Activated T-cell treated with anti-CD3 and anti-CD28 coated beads, Interleukin-2, amount 50 U/mL, for 24 hours (primary cell): ENCODE measurements at regions not wholly inside any gene's neighbourhood (a gene's known extent, or its start where the extent isn't known, plus 50 kb on each side); places are given as distances from the start of the nearest gene placed in this dataset.

ENCODE experiments used
- DNase-seq: peaks from one replicate; pipeline ENCODE4 v3.0.0-alpha.2; 2020
- H3K27ac Mint-ChIP-seq: 2 replicates; pipeline ENCODE4 v1.8.0; 2020; ENCODE audit warnings: mild to moderate bottlenecking, mixed read lengths
- H3K27me3 Mint-ChIP-seq: 2 replicates; pipeline ENCODE4 v1.8.0; 2020; ENCODE audit warnings: mixed read lengths
- H3K36me3 Mint-ChIP-seq: 2 replicates; pipeline ENCODE4 v1.8.0; 2020; ENCODE audit warnings: low read depth, mixed read lengths
- H3K4me1 Mint-ChIP-seq: 2 replicates; pipeline ENCODE4 v1.8.0; 2020; ENCODE audit warnings: low read depth, mixed read lengths
- H3K4me3 Mint-ChIP-seq: 2 replicates; pipeline ENCODE4 v1.8.0; 2020; ENCODE audit warnings: mild to moderate bottlenecking, moderate library complexity, mixed read lengths
- H3K9me3 Mint-ChIP-seq: 2 replicates; pipeline ENCODE4 v1.8.0; 2020; ENCODE audit warnings: mixed read lengths

DNA sequence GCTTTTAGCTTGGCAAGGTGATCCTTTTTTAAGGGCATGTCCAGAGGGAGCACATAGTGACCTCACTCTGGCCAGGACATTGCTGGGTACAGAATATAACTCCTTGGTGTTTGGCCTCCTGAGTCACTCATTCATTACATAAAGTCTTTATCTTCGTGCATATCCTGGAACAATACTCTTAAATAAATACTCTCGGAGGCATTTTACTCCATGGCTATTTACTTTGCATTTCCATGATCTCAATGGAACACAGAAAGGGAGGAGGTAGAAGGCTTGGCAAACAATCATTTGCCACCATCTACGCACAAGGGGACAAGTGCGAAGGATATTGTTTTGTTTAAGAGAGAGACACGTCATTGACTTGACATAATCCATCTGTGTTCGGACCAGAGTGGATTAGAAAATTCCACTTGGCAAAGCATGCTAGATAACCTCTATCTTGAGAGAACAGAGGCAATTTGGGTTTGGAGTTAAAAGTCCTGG lies 210.0 kb downstream of the IRS2 start:
- no peak for DNase-seq
- Mint-ChIP-seq H3K36me3 (no peaks in the 10 kb centered on the region), H3K27ac (no peak overlapping the region), H3K9me3 (no peaks in the 10 kb centered on the region), H3K4me1 (no peaks in the 10 kb centered on the region), H3K4me3 (no peak overlapping the region), H3K27me3 (no peaks in the 10 kb centered on the region)

DNA sequence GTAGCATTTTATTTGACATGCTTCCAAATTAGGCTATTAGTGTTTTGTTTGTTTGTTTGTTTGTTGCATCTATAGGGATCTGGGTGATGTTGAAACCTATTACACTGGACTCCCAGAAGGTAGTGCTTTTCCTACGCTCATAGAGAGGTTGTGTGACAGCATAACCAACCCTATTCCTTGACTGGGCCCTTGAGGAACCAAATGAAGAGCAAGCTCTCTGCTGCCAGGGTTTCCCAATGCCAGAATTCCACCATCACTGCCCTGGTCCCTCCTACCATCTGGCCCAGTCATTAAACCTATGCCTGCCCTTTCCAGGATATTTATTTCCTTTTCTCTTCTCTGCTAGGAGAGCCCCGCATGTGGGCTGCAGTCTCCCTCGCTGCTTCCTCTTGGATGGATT lies 210.6 kb downstream of the IRS2 start:
- Mint-ChIP-seq H3K27ac (no peak overlapping the region), H3K4me1 (peaks cover 2% of the 10 kb centered on the region), H3K9me3 (no peaks in the 10 kb centered on the region), H3K4me3 (no peak overlapping the region), H3K36me3 (no peaks in the 10 kb centered on the region), H3K27me3 (no peaks in the 10 kb centered on the region)
- DNase-seq, result no peak

DNA sequence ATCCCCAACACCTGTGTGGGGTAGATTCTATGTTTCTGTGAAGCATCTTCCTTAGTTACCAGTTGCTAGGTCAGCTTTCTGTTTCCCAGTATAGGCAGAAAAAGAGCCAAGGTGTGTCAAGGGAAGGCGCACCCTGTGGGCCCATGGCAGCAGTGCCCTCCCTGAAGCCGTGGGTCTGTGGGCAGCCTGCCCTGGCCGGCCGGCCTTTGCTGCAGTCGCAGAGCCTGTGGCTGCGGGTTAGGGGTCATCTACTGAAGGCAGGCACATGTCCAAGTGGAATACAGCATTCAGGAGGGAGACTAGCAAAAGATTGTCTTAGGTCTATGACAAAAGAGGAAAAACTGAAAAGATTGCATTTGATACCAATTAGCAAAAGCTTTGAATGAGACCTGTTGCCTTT lies 214.0 kb downstream of the IRS2 start:
- H3K36me3 Mint-ChIP-seq, result no peaks in the 10 kb centered on the region
- no peaks in the 10 kb centered on the region for H3K9me3 Mint-ChIP-seq
- no peaks in the 10 kb centered on the region for H3K27me3 Mint-ChIP-seq
- no peak overlapping the region for H3K4me3 Mint-ChIP-seq
- no peak for DNase-seq
- H3K4me1 Mint-ChIP-seq, result peaks cover 14% of the 10 kb centered on the region
- H3K27ac Mint-ChIP-seq, result no peak overlapping the region

DNA sequence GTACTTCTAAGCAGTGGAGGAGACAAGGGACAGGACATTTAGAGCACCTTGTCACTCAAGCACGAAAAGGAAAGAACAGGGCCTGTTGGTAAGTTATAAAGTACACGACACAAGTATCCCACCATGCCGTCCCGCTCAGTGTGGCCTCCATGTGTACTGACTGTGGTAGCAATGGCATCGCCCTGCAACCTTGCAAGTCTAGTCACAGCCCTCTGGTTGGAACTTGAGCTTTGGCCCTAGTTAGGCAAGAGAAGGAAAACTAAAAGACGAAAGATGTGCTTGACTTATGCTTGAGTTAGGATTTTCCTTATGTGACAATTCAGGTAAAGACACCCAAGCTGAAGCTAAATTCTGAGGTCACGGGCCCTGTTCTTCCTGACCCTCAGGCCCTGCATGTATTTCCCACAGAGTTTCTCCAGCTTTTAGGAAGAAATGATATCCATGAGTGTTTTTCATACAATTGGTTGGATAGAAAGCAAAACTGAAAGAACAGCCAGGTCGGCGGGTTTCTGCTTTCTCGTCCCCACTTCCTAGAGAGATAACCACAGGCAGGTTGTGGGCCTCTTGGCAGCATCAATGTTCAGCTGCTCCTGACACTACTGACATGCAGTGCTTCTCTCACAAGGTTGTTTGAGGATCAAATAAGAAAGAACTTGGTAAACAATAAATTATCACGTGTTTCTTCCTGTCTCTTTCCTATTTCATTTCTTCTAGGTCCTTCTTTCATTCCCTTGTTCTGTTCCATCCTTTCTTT lies 216.2 kb downstream of the IRS2 start:
- H3K27me3 Mint-ChIP-seq, result no peaks in the 10 kb centered on the region
- no peaks in the 10 kb centered on the region for H3K36me3 Mint-ChIP-seq
- peak overlapping the region; percentile 9 for H3K4me3 Mint-ChIP-seq
- peaks cover 14% of the 10 kb centered on the region for H3K4me1 Mint-ChIP-seq
- peak overlapping the region; percentile 35 for H3K27ac Mint-ChIP-seq
- peak; percentile 37 for DNase-seq
- no peaks in the 10 kb centered on the region for H3K9me3 Mint-ChIP-seq

DNA sequence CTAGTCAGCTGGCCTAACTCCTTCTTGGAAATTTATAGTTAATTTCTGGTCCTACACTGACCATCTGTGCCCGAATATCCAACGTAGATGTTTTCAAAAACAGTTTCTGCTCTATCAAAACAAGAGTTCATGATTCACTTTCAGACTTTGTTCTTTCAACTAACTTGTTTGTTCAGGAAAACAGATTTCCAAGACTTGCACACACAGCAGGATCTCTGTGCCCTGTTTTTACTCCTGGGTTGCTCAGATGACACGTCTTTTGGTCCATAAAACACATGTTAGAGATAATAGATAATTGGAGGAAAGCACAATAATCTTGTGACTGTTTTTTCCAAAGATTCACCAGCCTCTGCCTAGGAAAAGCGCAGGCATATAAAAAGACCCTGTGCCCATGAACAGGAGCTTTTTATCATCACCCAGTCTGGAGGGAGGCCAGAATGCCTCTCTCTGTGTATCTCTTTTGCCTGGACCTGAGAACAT lies 218.0 kb downstream of the IRS2 start:
- no peaks in the 10 kb centered on the region for H3K36me3 Mint-ChIP-seq
- H3K4me3 Mint-ChIP-seq, result no peak overlapping the region
- peaks cover 14% of the 10 kb centered on the region for H3K4me1 Mint-ChIP-seq
- no peak for DNase-seq
- H3K27ac Mint-ChIP-seq, result no peak overlapping the region
- H3K27me3 Mint-ChIP-seq, result no peaks in the 10 kb centered on the region
- H3K9me3 Mint-ChIP-seq, result no peaks in the 10 kb centered on the region

DNA sequence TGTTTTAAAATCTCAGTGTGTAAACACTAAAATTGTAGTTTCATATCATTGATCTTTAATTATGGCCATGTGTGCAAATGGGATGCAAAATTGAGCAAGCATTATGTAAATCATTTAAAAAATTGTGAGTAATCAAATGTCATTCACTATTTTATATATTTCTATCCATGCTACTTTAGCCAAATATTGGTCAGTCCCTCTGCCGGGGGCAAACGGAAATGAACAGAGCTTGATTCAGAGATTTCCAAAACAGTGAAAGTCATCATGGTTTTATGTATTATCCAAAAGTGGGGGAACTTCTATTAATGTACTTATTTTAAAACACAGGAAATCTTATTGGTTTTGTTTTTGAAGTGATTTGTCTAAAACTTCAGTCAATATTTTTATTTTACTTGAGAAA lies 219.1 kb downstream of the IRS2 start:
- no peak overlapping the region for H3K27ac Mint-ChIP-seq
- H3K36me3 Mint-ChIP-seq, result no peaks in the 10 kb centered on the region
- no peak for DNase-seq

DNA sequence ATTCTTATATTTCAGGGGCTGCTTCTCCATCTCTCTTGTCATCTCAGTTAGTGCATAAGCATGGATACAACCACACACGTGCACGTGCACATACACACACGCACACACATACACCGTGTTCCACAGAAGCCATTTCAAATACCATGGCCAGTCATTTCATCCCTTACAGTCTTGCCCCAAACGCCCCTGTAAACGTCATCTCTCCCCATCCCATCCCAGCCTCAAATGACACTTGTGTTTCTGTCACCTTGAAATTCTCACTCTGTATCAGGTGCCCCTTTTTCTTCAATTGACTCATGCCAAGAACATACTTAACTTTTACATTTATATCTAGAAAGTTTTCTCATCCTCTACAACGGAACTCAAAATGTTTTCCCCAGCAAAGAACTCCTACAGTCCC lies 220.5 kb downstream of the IRS2 start:
- Mint-ChIP-seq H3K27ac (no peak overlapping the region), H3K36me3 (no peaks in the 10 kb centered on the region), H3K27me3 (no peaks in the 10 kb centered on the region), H3K9me3 (peaks cover 2% of the 10 kb centered on the region), H3K4me3 (no peak overlapping the region), H3K4me1 (peaks cover 12% of the 10 kb centered on the region)
- no peak for DNase-seq

More for the DNA sequence above, 219.1 kb downstream of the IRS2 start:
- H3K9me3 Mint-ChIP-seq, result no peaks in the 10 kb centered on the region
- H3K4me3 Mint-ChIP-seq, result no peak overlapping the region
- no peaks in the 10 kb centered on the region for H3K27me3 Mint-ChIP-seq
- H3K4me1 Mint-ChIP-seq, result peaks cover 14% of the 10 kb centered on the region

DNA sequence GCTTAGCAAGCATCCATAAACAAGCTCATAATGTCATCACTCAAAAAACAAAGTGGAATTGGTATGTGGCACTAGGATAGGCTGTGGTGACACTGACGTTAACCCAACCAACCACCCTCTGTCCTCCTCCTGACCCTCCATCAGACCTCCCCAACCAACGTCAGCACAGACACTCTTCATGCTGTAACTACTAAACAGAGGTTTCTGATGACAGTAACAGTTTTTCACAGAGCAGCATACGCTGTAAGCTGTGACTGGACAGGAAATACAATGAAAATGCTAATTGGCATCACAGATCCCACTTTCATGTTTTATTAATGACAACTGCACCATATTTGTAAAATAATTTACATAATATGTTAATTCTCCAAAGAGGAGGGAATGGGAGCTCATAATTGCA lies 238.0 kb downstream of the IRS2 start:
- H3K9me3 Mint-ChIP-seq, result no peaks in the 10 kb centered on the region
- peaks cover 5% of the 10 kb centered on the region for H3K27me3 Mint-ChIP-seq
- H3K36me3 Mint-ChIP-seq, result no peaks in the 10 kb centered on the region
- peaks cover 4% of the 10 kb centered on the region for H3K4me1 Mint-ChIP-seq
- no peak overlapping the region for H3K27ac Mint-ChIP-seq
- no peak overlapping the region for H3K4me3 Mint-ChIP-seq
- DNase-seq, result no peak

DNA sequence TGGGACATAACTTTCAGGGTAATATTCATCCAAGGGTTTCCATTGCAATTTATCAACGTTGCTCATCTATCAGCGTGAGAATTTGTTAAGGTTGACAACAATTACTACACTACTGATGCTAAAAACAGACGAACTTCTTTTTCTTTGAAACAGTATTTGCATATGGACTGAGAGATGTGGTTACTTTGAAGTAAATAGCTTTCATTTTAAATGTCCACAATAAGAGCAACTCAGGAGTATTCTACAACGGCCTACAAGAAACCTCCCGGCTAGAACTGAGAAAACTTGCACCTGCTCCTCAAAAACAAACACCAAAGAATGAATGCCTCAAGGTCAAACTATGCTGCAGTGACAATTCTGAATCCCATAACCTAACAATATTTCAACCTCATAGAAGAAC lies 238.4 kb downstream of the IRS2 start:
- no peak for DNase-seq
- Mint-ChIP-seq H3K4me3 (no peak overlapping the region), H3K36me3 (no peaks in the 10 kb centered on the region), H3K9me3 (no peaks in the 10 kb centered on the region), H3K27ac (no peak overlapping the region), H3K27me3 (peaks cover 5% of the 10 kb centered on the region), H3K4me1 (peaks cover 4% of the 10 kb centered on the region)

DNA sequence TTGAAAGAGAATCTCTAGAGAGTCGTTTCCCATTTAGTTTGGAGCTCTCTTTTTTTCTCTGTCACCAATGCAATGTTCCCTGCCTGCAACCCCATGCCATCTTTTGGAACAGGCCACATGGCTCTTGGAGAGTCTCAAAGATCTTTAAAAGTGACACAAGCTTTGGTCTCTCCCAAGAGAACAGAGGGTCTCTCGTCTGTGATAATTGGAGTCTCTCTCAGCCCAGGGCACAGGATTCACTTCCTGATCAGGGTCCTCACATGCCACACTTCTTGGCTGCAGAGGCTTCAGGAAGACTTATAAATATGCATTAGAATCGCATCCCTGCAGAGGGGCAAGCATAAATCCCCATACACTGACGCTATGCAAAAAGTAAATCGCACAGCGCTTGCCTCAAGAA lies 240.5 kb downstream of the IRS2 start:
- Mint-ChIP-seq H3K27me3 (peaks cover 5% of the 10 kb centered on the region), H3K4me1 (peaks cover 4% of the 10 kb centered on the region), H3K9me3 (no peaks in the 10 kb centered on the region), H3K4me3 (no peak overlapping the region), H3K36me3 (no peaks in the 10 kb centered on the region), H3K27ac (no peak overlapping the region)
- DNase-seq, result no peak

DNA sequence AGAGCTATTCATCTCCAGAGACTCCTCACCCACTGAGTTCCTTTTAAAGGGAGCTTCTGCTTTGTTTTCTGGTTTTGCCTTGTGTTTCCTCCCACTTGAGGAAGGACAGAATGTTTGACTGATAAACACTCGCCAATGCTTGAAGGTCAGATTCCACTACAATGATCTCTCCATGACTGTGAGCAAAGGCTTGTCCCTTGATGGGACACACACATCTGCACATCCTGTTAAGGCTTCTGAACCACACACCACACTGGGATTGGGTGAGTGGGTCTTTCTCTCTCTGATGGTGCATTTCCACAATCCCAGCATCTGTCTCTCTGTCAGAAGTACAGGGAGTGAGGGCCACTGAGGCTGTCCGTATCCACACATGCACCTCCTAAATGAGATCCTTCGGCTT lies 245.3 kb downstream of the IRS2 start:
- H3K27me3 Mint-ChIP-seq, result peaks cover 17% of the 10 kb centered on the region
- H3K36me3 Mint-ChIP-seq, result no peaks in the 10 kb centered on the region

DNA sequence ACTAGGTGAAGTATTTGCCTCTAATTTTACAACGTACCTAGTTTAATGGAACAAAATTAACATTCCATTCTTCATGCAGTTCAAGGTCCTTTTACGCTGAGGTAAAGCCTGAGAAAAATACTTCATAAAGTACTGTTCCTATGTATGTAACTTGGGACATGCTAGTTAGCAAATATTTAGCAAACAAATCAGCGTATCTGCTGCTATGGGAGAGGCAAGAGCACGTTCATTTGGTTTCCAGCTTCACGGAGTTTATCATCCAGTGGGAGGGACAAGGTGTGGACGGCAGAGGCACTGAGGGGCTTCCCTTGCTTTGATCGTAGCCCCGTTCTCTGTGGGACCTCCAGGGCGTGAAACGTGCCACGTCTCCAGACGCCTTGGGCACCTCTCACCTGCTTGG lies 248.8 kb downstream of the IRS2 start:
- Mint-ChIP-seq H3K27ac (no peak overlapping the region), H3K4me1 (no peaks in the 10 kb centered on the region), H3K9me3 (no peaks in the 10 kb centered on the region), H3K27me3 (peaks cover 20% of the 10 kb centered on the region), H3K36me3 (no peaks in the 10 kb centered on the region), H3K4me3 (no peak overlapping the region)
- DNase-seq, result no peak

More for the DNA sequence above, 245.3 kb downstream of the IRS2 start:
- Mint-ChIP-seq H3K4me3 (no peak overlapping the region), H3K4me1 (peaks cover 4% of the 10 kb centered on the region), H3K27ac (no peak overlapping the region), H3K9me3 (no peaks in the 10 kb centered on the region)
- DNase-seq, result no peak

DNA sequence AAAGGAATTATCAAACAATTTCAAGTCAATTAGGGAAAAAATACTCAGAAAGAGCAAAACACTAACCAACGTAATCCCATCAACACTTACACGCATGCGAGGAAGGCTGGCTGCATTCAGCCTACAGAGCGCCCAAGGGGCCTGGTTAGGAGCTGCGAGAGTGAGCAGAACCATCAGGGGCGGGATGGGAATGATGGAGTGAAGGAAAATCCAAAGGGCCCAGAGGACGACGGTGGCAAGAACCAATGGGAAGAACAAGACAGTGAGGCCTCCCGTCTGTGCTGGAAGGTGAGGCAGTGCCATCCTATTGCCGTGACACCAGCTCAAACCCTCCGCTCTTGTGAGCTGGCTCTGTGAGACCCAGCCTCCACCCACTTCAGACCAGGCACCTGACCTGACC lies 253.0 kb downstream of the IRS2 start:
- Mint-ChIP-seq H3K36me3 (no peaks in the 10 kb centered on the region), H3K27me3 (peaks cover 14% of the 10 kb centered on the region), H3K4me3 (no peak overlapping the region), H3K27ac (no peak overlapping the region), H3K9me3 (no peaks in the 10 kb centered on the region), H3K4me1 (no peaks in the 10 kb centered on the region)
- DNase-seq, result no peak

DNA sequence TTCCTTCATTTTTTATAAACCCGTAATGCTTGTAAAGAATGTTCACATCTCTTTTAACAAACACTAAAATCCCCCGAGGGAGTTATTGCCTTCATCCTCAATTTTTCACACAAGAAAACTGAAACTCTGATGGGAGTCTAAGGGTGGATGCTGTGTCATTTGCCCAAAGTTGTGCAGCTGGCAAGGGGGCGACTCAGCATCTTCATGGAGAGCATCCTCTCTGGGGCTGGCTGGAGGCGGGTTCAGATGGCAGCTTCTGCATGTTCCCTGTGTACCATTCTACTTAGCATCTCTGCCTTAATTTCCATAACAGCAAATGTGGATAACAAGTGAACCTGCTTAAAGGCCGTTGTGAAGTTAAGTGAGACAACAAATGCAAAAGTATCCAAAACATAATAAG lies 256.4 kb downstream of the IRS2 start:
- no peak overlapping the region for H3K4me3 Mint-ChIP-seq
- no peaks in the 10 kb centered on the region for H3K36me3 Mint-ChIP-seq
- H3K9me3 Mint-ChIP-seq, result no peaks in the 10 kb centered on the region
- H3K27me3 Mint-ChIP-seq, result peaks cover 15% of the 10 kb centered on the region
- H3K27ac Mint-ChIP-seq, result no peak overlapping the region
- DNase-seq, result no peak
- no peaks in the 10 kb centered on the region for H3K4me1 Mint-ChIP-seq

DNA sequence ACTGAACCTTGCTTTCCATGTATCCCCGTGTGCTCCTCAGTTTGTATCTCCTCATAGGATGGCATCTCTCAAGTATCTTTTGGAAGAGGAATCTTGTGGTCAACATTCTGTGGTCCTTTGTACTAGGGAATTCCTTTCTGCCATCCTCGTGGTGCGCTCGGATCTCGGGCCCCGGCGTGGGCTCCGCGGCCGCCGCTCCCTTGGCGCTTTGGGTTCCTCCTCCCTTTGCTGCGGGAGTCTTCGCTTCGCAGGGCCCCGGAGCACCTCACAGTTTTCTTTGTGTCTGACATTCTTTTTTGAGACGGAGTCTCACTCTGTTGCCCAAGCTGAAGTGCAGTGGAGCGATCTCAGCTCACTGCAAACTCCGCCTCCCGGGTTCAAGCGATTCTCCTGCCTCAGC lies 264.7 kb downstream of the IRS2 start:
- H3K4me3 Mint-ChIP-seq, result no peak overlapping the region
- DNase-seq, result no peak
- no peak overlapping the region for H3K27ac Mint-ChIP-seq
- no peaks in the 10 kb centered on the region for H3K4me1 Mint-ChIP-seq
- H3K27me3 Mint-ChIP-seq, result peaks cover 4% of the 10 kb centered on the region
- H3K36me3 Mint-ChIP-seq, result no peaks in the 10 kb centered on the region
- no peaks in the 10 kb centered on the region for H3K9me3 Mint-ChIP-seq
